PFSK-1 (cell line): ENCODE measurements at regions not wholly inside any gene's neighbourhood (a gene's known extent, or its start where the extent isn't known, plus 50 kb on each side); places are given as distances from the start of the nearest gene placed in this dataset.

Source experiments
- POLR2AphosphoS5 ChIP-seq: IDR thresholded peaks from 2 replicates; pipeline ENCODE4 v1.6.1; 2012; ENCODE audit warnings: low read depth, mild to moderate bottlenecking, control low read depth, low read length, moderate library complexity
- REST ChIP-seq, 2 experiments: IDR thresholded peaks; 2 replicates each; pipeline versions ENCODE4 v1.6.1 to v1.8.0; 2011 to 2012; ENCODE audit warnings: low read depth in 2 of 2, low read length in 2 of 2, control low read depth in 1 of 2, inconsistent platforms in 1 of 2, mild to moderate bottlenecking in 1 of 2, moderate library complexity in 1 of 2; ENCODE audit not compliant: insufficient read depth in 1 of 2
- SIN3A ChIP-seq: IDR thresholded peaks from 2 replicates; pipeline ENCODE4 v1.6.1; 2012; ENCODE audit warnings: mild to moderate bottlenecking, low read length, moderate library complexity, borderline replicate concordance; ENCODE audit not compliant: insufficient read depth
- TAF1 ChIP-seq: IDR thresholded peaks from 2 replicates; pipeline ENCODE4 v1.6.1; 2012; ENCODE audit warnings: low read length, control low read depth, borderline replicate concordance; ENCODE audit not compliant: insufficient read depth

GRCh38 chr5:74971947-74972460 lies 80.4 kb downstream of the GCNT4 start:
- no peak for TF ChIP-seq SIN3A
- TF ChIP-seq TAF1, result no peak
- TF ChIP-seq POLR2AphosphoS5, result no peak
- TF ChIP-seq REST (IDR thresholded peaks at IDR 0.05; ENCODE audit: insufficient read depth in 1 of 2, low read depth in 2 of 2, low read length in 2 of 2), result no peak
